ENCODE measurements at regions not wholly inside any gene's neighbourhood (a gene's known extent, or its start where the extent isn't known, plus 50 kb on each side); places are given as distances from the start of the nearest gene placed in this dataset.

DNA sequence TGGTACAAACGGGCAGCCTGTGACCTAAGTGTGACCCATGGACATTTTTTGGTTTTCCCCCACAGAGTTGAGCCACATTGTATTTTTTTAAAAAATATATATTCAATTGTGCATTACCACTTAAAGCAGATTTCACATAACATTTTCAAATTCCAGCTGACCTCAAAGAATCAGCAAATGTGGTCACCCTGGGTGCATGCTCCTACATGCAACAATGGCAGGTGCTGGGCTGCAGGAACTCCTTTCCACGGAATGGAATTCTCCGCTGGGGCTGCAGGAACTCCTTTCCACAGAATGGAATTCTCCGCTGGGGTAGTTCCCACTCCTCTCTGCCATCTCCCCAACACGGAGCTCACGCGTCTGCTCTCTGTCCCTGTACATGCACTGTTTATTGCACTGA lies 68.7 kb downstream of the MAP10 start:
- TF ChIP-seq, protein P1, sequence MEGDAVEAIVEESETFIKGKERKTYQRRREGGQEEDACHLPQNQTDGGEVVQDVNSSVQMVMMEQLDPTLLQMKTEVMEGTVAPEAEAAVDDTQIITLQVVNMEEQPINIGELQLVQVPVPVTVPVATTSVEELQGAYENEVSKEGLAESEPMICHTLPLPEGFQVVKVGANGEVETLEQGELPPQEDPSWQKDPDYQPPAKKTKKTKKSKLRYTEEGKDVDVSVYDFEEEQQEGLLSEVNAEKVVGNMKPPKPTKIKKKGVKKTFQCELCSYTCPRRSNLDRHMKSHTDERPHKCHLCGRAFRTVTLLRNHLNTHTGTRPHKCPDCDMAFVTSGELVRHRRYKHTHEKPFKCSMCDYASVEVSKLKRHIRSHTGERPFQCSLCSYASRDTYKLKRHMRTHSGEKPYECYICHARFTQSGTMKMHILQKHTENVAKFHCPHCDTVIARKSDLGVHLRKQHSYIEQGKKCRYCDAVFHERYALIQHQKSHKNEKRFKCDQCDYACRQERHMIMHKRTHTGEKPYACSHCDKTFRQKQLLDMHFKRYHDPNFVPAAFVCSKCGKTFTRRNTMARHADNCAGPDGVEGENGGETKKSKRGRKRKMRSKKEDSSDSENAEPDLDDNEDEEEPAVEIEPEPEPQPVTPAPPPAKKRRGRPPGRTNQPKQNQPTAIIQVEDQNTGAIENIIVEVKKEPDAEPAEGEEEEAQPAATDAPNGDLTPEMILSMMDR (IDR thresholded peaks at IDR 0.05), result no peak
- no peak for TF ChIP-seq ZFX (IDR thresholded peaks at IDR 0.05; ENCODE audit: borderline replicate concordance)
